ENCODE measurements at regions not wholly inside any gene's neighbourhood (a gene's known extent, or its start where the extent isn't known, plus 50 kb on each side); places are given as distances from the start of the nearest gene placed in this dataset.

- peak overlapping the region in 1 of 4 donors; percentile 35 for H3K27ac ChIP-seq
- H3K4me3 ChIP-seq = no peak overlapping the region
- no peaks in the 10 kb centered on the region for H3K27me3 ChIP-seq
- no peaks in the 10 kb centered on the region for H3K36me3 ChIP-seq
- 91 to 93% methylated on average over 3 of the region's 3 CpGs for WGBS, 2 donors
- ATAC-seq (ENCODE audit: low FRiP score in 2 of 2) = no peak
- H3K4me1 ChIP-seq = peaks cover 18 to 37% (median 21%) of the 10 kb centered on the region in 4 donors
- no peak for DNase-seq
- TF ChIP-seq POLR2AphosphoS5 (IDR thresholded peaks at IDR 0.05) (no peak), POLR2A (IDR thresholded peaks at IDR 0.05) (no peak), EP300 (IDR thresholded peaks at IDR 0.05) (no peak), CTCF (IDR thresholded peaks at IDR 0.05) (no peak)
- no peaks in the 10 kb centered on the region for H3K9me3 ChIP-seq
Observed at GRCh38 chr2:38145236-38145635, 69.3 kb upstream of the CYP1B1 start.

GRCh38 chr2:38142627-38143026, 66.7 kb upstream of the CYP1B1 start:
- Histone ChIP-seq H3K27me3 (no peaks in the 10 kb centered on the region), H3K27ac (no peak overlapping the region), H3K36me3 (no peaks in the 10 kb centered on the region), H3K9me3 (no peaks in the 10 kb centered on the region), H3K4me1 (peaks cover 9 to 15% (median 14%) of the 10 kb centered on the region in 4 donors), H3K4me3 (no peak overlapping the region)
- ATAC-seq (ENCODE audit: low FRiP score in 2 of 2) (no peak), DNase-seq (no peak)
- WGBS, 2 donors = 85 to 93% methylated on average over 4 of the region's 4 CpGs
- TF ChIP-seq POLR2A (IDR thresholded peaks at IDR 0.05) (no peak), EP300 (IDR thresholded peaks at IDR 0.05) (no peak), CTCF (IDR thresholded peaks at IDR 0.05) (no peak), POLR2AphosphoS5 (IDR thresholded peaks at IDR 0.05) (no peak)

- Histone ChIP-seq H3K9me3 (no peaks in the 10 kb centered on the region), H3K36me3 (no peaks in the 10 kb centered on the region), H3K27ac (no peak overlapping the region), H3K4me3 (no peak overlapping the region), H3K4me1 (peaks cover 2 to 4% (median 4%) of the 10 kb centered on the region in 4 donors), H3K27me3 (no peaks in the 10 kb centered on the region)
- no peak for ATAC-seq (ENCODE audit: low FRiP score in 2 of 2)
- DNase-seq = no peak
- TF ChIP-seq EP300 (IDR thresholded peaks at IDR 0.05) (no peak), POLR2AphosphoS5 (IDR thresholded peaks at IDR 0.05) (no peak), CTCF (IDR thresholded peaks at IDR 0.05) (no peak), POLR2A (IDR thresholded peaks at IDR 0.05) (no peak)
- 75 to 83% methylated on average over 4 of the region's 4 CpGs for WGBS, 2 donors
Observed at GRCh38 chr2:38141501-38141900, 65.5 kb upstream of the CYP1B1 start.

- WGBS, 2 donors = 72 to 83% methylated on average over 6 of the region's 6 CpGs
Observed at GRCh38 chr2:38138996-38139395, 63.0 kb upstream of the CYP1B1 start.

More at GRCh38 chr2:38138996-38139395, 63.0 kb upstream of the CYP1B1 start:
- no peak for DNase-seq
- no peak for ATAC-seq (ENCODE audit: low FRiP score in 2 of 2)
- no peak overlapping the region for H3K4me3 ChIP-seq
- H3K36me3 ChIP-seq = no peaks in the 10 kb centered on the region
- H3K9me3 ChIP-seq = no peaks in the 10 kb centered on the region
- TF ChIP-seq EP300 (IDR thresholded peaks at IDR 0.05) = no peak
- no peak for TF ChIP-seq POLR2A (IDR thresholded peaks at IDR 0.05)
- no peak for TF ChIP-seq POLR2AphosphoS5 (IDR thresholded peaks at IDR 0.05)
- no peak for TF ChIP-seq CTCF (IDR thresholded peaks at IDR 0.05)
- H3K4me1 ChIP-seq = no peaks in the 10 kb centered on the region
- H3K27me3 ChIP-seq = no peaks in the 10 kb centered on the region
- no peak overlapping the region for H3K27ac ChIP-seq

Data from upper lobe of left lung (tissue), 6 donors.